CD4-positive, alpha-beta T cell treated with Interleukin-4 for 4 hours (primary cell): ENCODE measurements at regions not wholly inside any gene's neighbourhood (a gene's known extent, or its start where the extent isn't known, plus 50 kb on each side); places are given as distances from the start of the nearest gene placed in this dataset.

ENCODE experiments used
- DNase-seq: peaks from one replicate; pipeline ENCODE4 v3.0.0-alpha.2; 2020

DNA sequence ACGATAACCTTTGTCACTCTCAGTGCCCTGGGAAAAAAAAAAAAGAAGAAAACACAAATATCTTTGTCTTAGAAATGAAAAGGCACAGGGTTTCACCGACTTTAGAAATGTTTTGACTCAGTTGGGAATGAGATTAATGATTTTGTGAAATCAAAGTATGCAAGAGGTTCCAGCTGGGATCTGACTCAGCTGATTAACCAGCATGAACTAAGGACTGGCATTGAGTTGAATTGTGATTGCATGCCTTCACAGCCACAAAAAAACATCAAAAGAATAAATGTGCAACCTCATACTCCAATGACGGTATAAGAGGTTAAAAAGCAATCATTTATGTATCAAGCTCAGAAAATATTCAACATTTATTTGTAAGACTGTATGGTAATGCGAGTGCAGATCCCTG is 566.6 kb upstream of the DSEL start:
- no peak for DNase-seq

DNA sequence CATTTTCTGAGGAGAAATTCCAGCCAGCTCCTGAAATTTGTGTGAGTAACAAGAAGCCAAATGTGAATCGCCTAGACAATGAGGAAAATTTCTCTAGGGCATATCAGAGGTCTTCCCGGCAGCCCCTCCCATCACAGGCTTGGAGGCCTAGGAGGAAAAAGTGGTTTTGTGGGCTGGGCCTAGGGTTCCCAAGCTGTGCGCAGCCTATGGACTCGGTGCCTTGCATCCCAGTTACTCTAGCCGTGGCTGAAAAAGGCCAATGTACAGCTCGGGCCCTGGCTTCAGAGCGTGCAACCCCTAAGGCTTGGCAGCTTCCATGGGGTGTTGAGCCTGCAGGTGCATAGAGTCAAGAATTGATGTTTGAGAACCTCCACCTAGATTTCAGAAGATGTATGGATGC is 556.2 kb upstream of the DSEL start:
- no peak for DNase-seq

DNA sequence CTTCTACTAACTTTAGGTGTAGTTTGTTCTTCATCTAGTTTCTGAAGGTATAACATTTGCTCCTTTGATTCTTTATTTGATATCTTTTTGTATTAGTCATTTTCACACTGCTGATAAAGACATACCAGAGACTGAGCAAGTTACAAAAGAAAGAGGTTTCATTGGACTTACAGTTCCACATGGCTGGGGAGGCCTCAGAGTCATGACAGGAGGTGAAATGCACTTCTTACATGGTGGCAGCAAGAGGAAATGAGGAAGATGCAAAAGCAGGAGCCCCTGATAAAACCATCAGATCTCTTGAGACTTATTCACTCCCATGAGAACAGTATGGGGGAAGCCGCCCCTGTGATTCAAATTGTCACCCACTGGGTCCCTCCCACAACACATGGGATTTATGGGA is 544.4 kb upstream of the DSEL start:
- no peak for DNase-seq

DNA sequence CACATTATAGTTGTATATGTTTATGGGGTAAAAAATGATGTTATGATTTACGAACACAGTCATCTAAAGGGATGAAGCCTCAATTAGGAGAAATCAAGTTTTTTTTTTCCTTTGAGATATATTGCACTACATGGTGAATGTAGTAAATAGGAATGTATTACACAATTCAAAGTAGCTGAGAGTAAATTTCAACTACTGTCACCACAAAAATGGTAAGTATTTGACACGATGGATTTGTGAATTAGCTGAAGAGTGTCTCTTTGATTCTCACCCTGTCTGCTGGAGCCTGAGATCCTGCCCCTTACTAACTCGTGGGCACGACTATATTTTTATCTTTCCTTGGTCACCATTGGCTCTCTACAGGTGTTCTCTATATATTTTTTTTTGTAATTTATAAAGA is 540.4 kb upstream of the DSEL start:
- no peak for DNase-seq

DNA sequence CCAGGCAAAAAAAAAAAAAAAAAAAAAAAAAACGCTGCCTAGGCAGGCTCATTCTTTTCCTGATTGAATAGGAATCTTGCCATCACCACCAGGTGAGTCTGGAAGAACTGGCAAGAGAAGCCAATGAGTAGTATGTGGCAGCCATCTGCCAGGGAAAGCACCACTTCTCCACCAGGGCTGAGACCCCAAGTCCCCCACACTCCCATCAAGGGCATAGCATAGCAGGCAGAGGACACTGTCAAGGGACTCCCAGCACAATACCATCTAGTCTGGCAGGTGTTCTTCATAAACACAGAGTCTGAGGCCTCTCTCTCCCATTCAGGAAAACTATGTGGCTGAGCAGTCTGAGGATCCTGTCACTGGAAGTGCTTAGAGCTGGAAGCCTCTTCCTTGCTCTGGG is 538.1 kb upstream of the DSEL start:
- DNase-seq: no peak

DNA sequence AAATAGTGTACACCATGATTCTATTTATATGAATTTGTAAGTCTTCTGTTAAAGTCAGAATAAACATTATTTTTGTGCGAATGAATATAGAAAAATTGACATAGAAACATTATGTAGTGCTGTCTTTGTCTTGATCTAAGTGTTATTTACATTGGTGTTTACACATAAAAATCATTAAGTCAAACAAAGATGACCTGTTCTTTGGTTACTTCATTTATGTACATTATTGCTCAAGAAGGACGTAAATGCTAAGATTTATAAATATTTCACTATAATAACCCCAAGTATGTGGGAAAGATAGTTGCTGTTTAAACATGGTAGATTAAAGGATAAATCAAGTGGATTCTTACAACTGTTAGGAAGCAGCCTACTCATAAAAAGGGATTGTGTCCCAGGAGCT is 536.8 kb upstream of the DSEL start:
- no peak for DNase-seq

DNA sequence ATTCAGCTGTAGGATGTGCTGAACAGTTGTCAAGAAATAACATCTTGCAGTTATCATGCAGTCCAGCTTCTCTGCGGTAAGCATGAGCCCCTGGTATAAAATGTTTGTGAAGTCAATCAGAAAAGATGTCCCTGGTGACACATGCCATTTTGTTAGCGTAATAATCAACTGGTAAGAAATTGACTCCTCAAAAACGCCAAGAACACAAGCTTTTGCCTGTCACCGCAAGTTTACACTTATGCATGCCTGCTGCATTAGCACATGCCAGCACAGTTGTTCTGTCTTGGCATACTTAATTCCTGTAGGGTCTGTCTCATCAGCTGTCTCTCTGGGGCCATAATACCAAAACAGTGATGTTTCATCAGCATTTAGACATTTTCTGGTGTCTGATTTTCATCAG is 524.8 kb upstream of the DSEL start:
- no peak for DNase-seq

DNA sequence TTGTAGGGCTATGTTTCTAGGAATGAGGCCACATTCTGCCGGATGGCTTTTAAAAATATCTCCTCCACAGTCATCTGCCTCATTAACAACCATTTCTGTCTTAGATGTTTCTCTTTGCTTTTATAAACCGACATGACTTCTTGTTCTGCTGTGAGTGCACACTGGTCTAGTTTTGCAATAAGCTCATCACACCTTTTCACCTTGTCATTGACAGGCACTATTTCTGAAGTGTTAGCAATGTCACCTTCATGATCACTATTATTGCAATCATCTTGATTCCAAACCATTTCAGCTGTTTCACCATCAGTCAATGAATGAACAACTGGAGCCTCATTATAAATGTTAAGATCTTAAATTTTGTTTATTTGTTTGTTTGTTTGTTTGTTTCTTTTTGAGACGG is 523.7 kb upstream of the DSEL start:
- DNase-seq: no peak

DNA sequence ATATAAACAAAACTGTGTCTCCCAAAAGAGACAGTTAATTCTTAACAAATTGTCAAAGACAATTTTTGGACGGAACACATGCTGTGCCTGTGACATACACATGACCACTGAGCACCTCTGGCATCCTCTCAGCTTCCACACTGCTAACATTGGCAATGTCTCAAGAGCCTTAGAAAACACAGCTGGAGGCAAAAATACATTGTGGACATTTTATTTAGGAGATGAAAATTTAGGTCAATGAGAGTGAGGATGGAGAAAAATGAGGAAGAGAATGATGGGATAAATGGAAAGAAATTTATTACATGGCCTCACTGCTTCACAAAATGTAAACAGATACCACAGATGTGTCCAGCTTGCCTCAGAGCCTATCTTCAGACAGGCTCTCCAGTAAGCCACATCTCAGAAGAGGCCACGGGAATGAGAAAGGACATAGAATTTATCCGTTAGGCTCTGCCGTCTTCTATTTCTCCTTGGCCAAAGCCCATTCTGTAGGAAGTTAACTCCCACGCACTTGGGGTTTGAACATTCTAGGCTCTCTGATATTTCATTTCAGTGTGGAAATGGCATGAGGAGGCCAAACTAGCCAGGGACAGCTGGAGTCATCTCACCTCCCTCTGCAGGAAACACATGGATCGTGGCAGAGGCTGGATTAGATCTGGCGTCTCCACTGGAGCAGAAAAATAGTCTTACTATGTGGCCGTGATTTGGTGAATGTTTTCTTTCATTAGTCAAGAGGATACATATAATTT is 519.4 kb upstream of the DSEL start:
- DNase-seq: no peak

DNA sequence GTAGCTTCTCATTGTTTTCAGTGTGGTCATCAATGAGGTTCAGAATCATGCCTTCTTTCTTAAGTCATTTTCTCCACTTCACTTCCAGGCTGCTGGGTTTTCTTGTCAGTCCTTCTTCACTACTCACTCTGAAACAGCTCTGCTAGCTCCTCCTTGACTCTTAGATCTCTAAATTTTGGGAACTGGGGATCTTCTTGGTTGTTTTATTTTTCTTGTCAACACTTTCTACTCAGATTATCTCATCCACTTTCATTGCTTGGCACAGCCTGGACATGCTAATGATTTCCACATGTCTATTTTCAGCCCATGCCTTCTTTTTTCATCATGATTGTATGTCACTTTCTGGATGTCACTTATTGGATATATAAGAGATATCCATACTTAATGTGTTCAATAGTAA is 517.8 kb upstream of the DSEL start:
- DNase-seq: no peak

DNA sequence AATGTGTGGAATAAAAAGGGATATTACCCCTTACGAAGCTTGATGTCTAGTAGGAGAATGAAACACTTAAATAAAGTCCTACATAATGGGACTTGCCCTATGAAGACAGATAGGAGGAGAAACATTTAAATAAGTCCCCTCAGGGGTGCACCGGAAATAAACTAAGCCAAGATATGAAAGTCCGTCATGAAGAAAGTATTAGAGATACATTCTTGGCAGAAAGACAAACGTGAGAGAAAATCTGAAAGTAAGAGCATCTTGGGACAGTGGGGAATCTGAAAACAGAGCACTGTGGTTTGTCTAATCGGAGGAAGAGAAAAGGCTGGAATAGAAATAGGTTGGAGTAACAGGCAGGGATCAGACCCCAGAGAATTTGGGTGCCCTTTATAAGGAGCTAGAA is 516.9 kb upstream of the DSEL start:
- DNase-seq: no peak

DNA sequence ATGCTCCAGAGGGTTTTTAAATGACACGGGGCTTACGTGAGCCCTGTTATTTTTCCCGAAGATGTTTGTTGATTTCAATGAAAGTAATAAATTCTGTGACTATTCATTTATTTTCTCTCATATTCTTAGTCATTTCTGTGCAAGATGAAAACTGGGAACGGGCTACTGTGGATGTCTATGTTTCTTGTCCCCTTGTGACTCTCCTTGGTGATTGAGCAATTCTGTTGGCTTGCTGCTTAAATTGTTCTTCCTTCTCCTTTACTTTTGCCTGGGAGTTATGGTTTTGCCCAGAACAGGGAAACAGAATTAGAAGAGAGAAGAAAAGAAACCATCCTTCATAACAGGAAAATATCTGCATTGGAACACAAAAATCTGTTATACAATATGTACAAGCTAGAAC is 508.2 kb upstream of the DSEL start:
- no peak for DNase-seq

DNA sequence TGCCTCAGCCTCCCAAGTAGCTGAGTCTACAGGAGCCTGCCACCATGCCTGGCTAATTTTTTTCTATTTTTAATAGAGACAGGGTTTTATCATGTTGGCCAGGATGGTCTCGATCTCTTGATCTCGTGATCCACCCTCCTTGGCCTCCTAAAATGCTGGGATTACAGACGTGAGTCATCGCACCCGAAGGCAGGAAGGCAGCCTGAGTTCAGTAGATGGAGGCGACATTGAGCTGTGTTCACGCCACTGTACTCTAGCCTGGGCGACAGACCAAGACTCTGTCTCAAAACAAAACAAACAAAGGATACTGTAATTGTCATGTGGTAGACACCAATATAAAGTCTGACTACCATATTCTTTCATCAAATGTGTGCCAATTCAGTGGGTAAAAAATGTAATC is 500.9 kb upstream of the DSEL start:
- no peak for DNase-seq

DNA sequence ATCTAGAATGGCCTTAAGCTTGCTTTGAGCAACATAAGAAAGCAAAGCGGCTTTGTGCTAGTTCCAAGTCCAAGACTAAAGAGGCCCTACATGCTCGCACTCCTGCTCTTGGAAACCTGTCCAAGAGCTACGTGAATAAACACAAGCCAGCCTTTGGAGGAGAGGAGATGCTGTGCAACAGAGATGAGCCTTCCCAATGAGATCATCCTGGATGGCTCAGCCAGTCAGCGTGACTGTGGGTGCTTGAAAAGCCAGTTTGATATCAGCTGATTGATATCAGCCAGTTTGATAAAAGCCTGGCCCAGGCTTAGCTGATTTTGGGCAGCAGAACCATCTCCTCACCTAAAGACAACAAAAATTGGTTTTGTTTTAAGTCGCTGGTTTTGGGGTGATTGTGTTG is 481.0 kb upstream of the DSEL start:
- no peak for DNase-seq

DNA sequence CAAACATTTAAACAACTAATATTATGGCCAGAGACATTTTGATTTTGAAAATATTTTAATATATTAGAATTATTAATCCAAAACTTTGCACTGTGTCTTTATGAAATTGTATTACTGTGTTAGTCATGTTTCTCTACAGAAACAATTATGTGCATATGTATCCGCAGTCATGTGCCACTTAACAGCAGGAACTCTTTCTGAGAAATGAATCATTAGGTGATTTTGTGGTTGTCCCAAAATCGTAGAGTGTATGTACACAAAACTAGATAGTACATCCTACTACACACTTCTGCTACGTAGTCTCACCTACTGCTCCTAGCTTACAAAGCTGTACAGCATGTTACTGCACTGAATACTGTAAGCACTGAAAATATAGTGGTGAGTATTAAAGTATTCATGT is 479.2 kb upstream of the DSEL start:
- DNase-seq: no peak

DNA sequence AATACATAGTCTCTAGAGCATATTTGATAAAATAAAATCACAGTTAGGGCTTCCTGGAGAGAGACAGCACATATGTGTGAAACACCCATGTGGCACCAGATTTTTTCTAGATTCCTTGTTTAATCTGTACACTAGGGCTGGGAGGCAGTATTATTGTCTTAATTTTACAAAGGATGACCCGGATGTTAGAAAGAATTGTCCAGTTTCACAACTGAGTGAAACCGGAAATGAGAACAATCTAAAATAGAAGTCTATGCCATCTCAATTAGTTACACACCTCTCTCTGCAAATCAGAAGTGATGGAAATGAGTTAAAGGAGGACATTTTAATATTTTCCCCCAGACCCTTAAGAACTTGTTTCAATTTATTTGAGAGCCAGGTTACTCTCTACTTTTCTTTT is 463.7 kb upstream of the DSEL start:
- DNase-seq: no peak

DNA sequence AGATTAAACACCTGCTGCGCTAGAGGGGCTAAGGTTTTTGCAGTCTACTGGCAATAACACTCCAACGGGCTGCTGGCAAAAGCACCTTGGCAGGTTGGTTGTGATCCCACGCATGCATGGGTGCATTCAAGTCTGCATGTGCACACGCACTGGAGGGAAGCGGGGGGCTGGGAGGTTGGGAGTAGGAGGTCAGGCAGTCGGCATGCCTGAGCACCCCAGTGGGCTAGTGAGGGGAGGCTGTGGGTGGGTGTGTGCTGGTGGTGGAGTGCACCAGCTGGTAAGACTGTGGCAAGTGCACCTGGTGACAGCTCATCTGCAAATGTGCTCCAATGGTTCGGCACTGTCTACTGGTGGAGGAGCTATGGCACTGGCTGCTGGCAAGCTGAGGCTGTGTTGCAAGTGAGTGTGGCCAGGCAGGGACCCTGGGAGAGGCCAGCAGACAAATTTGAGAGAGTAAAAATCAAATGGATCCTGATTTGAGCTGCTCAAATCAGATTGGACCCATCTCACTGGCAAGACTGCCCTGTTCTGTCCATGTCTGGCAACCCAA is 460.6 kb upstream of the DSEL start:
- DNase-seq: no peak

DNA sequence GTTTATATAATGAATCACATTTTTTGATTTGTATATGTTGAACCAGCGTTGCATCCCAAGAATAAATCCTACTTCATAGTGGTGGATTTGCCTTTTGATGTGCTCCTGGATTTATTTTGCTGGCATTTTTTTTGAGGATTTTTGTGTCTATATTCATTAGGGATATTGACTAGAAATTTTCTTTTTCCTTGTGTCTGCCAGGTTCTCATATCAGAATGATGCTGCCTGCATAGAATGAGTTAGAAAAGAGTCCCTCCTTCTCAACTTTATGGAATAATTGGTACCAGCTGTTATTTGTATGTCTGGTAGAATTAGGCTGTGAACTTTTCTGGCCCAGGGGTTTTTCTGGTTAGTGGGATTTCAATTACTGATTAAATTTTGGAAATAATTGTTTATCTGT is 457.4 kb upstream of the DSEL start:
- no peak for DNase-seq

DNA sequence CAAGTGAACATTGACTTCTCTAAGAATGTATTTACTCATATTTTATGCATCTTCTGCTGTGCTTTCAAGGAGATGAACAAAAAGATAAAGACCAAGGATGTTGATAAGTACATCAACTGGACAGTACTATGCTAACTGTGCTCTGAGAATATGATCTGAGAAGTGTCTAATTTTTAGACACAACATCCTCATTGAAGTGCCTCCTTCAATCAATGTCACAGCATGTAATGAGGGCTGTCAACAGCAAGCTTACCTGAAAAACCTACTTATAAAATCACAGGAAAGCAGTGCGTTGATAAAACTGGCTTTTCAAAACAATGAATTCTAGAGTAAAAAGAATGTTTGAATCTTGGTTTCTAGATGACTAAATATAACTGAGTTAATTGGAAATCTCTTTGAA is 452.9 kb upstream of the DSEL start:
- DNase-seq: no peak

DNA sequence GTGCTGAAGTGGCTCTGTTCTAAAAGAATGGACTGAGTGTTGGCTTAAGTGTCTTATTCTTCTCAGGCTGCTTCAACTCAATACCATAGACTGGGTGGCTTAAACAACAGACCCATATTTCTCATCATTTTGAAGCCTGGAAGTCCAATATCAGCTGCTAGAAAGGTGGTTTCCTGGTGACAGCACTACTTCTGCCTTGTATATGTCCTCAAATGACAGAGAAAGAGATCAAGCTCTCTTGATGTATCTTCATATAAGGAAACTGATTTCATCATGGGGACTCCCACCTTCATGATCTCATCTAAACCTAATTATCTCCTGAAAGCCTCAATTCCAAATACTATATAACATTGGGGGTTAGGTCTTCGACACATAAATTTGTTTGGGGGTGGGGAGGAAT is 449.7 kb upstream of the DSEL start:
- no peak for DNase-seq

DNA sequence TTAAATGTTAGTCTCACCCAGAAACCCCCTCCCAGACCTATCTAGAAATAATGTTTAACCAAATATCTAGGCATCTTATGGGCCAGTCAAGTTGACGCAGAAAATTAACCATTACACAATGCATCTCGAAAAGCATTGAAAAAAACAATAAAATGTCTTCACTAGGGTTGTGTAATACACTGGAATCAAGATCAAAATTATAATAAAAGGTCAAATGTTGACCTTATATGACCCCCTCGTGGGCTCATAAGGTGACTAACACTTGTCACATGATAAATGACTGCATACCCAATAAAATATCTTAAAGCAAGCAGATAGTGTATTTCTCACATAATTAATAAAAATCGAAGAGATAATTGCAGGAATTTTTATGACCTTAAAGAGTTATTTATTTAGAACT is 447.9 kb upstream of the DSEL start:
- no peak for DNase-seq

DNA sequence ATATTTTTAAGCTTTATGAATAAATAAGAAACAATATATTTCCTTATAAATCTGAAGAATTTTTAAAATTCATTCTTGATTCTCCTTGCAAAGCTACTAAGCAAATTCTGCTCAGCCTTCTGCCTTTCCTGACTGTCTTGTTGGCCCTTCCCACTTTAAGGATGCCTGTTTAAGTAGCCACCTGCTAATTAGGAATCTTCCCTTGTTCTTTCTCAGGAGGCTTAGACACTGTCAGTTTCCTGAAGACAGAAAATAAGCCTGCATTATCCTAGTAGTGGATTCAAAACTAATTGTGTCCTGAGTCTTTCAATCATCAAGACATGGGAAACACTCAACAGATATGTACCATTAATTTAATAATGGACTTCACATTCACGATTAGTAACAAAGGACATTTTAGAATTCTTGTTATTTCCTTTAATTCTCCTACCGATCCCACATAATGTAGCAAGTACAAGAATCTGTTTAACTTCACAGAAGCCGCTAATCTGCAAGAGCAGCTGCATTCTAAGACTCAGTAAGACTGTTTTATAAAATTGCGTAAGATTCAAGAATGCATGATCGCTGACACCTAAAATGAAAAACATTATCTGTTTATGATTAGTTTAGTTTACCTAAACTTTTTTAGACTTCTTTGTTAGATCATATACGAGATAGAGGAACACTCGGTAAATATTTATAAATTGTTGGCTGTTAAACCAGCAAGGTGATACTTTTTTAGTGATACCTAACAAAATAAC is 445.4 kb upstream of the DSEL start:
- no peak for DNase-seq

DNA sequence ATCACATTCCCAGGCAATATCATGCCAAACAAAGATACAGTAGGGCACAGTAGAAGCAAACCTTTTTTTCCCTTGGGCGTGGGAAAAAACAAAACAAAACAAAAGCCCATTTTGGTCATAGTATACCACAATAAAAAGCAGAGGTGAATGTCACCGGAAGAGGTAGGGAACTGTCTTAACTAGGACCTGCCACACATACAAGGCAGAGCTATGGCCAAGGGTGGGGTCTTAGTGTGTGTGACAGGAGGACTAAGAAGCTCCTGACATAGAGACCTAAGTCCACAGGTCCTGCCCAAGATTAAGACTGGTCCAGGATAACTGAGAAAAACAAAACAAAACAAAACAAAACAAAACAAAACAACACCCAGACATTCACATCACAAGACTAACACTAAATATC is 441.2 kb upstream of the DSEL start:
- DNase-seq: no peak

DNA sequence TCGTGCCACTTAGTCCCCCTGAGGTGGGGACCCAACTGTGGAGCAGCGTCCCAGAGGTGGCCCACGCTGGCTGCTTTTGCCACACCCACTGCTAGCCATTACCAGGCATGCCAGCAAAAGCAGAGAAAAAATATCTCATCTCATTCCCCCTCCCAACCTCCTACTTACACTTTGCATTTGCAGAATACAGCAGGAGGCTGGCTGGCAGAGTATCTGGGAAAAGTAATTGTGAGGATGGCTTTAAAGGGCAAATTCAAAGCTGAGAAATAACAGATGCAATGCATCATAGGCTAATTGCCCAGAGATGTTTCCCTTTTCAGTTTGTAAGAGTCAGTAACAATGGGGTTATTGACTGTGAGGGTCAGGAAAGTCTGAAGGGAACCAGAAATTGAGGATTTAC is 438.1 kb upstream of the DSEL start:
- DNase-seq: no peak

DNA sequence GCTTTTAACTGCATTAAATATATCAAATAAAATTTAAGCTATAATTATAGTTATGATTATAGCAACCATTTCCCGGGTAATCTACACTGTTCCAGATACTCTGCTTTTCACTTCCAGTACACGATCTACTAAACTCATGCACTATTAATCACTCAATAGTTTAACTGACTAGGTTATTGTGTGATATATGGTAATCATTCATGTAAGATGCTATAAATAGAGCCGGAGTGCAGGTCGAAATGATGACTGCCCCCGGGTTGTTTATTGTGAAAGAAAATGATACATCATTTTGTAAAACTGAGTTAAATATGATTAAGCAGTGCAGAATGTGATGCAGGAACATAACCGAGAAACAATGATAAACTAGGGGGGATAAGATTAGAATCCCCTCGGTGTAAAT is 434.6 kb upstream of the DSEL start:
- DNase-seq: no peak
